Esophagus muscularis mucosa (tissue), 4 donors: ENCODE measurements at regions not wholly inside any gene's neighbourhood (a gene's known extent, or its start where the extent isn't known, plus 50 kb on each side); places are given as distances from the start of the nearest gene placed in this dataset.

ENCODE experiments used
- EP300 ChIP-seq: sonication (generic); formaldehyde crosslinking; IDR thresholded peaks from one replicate; pipeline ENCODE4 v1.6.1; 2017; ENCODE audit warnings: antibody characterized with exemption
- POLR2A ChIP-seq: fragments of 450-650 bp; IDR thresholded peaks from one replicate; pipeline ENCODE4 v1.6.1; 2017; ENCODE audit warnings: antibody characterized with exemption, moderate library complexity, mild to moderate bottlenecking, low read depth
- POLR2AphosphoS5 ChIP-seq, 2 donors: sonication (generic); formaldehyde crosslinking; IDR thresholded peaks; one replicate each; pipeline ENCODE4 v1.6.1; 2017; ENCODE audit warnings: antibody characterized with exemption in 2 of 2
- TF ChIP-seq, protein P1 (sequence below), 3 experiments: fragments of 200-600 bp in 2 of 3; fragments of 450-650 bp in 1 of 3; sonication (generic) in 2 of 3; IDR thresholded peaks; one replicate each; pipeline ENCODE4 v1.5.1; 2017 to 2019; ENCODE audit warnings: antibody characterized with exemption in 3 of 3, mild to moderate bottlenecking in 2 of 3, moderate library complexity in 1 of 3

DNA sequence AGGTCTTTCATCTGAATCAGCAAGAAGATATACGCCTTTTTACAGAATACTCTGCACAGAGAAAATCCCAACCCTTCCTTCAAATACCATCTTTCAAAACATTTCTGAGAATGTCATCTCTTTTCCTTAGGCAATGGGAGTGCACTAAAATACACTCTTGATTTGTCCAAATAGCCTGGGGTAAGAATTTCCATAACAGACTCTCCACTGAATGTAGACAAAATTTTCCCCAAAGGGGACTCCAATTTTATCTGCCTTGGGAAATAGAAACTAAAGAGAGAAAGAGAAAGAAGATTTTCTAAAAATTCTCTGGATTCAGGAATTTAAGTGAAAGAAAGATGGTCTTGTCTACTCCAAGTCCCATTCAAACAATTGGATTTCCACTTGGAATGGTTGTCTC lies 394.5 kb upstream of the CHAC2 start:
- TF ChIP-seq POLR2AphosphoS5 (IDR thresholded peaks at IDR 0.05) (no peak), POLR2A (no peak), EP300 (no peak)
- TF ChIP-seq, protein P1, sequence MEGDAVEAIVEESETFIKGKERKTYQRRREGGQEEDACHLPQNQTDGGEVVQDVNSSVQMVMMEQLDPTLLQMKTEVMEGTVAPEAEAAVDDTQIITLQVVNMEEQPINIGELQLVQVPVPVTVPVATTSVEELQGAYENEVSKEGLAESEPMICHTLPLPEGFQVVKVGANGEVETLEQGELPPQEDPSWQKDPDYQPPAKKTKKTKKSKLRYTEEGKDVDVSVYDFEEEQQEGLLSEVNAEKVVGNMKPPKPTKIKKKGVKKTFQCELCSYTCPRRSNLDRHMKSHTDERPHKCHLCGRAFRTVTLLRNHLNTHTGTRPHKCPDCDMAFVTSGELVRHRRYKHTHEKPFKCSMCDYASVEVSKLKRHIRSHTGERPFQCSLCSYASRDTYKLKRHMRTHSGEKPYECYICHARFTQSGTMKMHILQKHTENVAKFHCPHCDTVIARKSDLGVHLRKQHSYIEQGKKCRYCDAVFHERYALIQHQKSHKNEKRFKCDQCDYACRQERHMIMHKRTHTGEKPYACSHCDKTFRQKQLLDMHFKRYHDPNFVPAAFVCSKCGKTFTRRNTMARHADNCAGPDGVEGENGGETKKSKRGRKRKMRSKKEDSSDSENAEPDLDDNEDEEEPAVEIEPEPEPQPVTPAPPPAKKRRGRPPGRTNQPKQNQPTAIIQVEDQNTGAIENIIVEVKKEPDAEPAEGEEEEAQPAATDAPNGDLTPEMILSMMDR (IDR thresholded peaks at IDR 0.05) = no peak
